ENCODE measurements at regions not wholly inside any gene's neighbourhood (a gene's known extent, or its start where the extent isn't known, plus 50 kb on each side); places are given as distances from the start of the nearest gene placed in this dataset.

- ATAC-seq (no peak), DNase-seq (ENCODE audit: low read depth, low spot score) (no peak)
- POLR2A ChIA-PET: no interaction called here
- no peak overlapping the region for H3K4me3 ChIP-seq (replicated peaks in 1 of 2; ENCODE audit: low read depth in 1 of 2, low read length in 2 of 2)
- no peaks in the 10 kb centered on the region for H3K9me3 ChIP-seq (ENCODE audit: control insufficient read depth in 1 of 2, insufficient read depth in 1 of 2, low read depth in 1 of 2, low read length in 2 of 2)
- no peak overlapping the region for H3K4me2 ChIP-seq (ENCODE audit: low read length)
- H4K20me1 ChIP-seq (ENCODE audit: insufficient read depth): no peaks in the 10 kb centered on the region
- no peak overlapping the region for H3K27ac ChIP-seq (ENCODE audit: low read depth, low read length)
- H2AFZ ChIP-seq (ENCODE audit: low read depth, low read length, poor library complexity, severe bottlenecking): no peak overlapping the region
- CTCF ChIA-PET: no interaction called here
- H3K36me3 ChIP-seq (ENCODE audit: control insufficient read depth in 1 of 2, insufficient read depth in 2 of 2, low read length in 2 of 2): no peaks in the 10 kb centered on the region
- H3K27me3 ChIP-seq (ENCODE audit: insufficient read depth, low read length): no peaks in the 10 kb centered on the region
- no peak for TF ChIP-seq POLR2AphosphoS5 (IDR thresholded peaks at IDR 0.05; ENCODE audit: low read depth, low read length)
- no peak for TF ChIP-seq EGR1 (IDR thresholded peaks at IDR 0.05; ENCODE audit: low read depth)
- no peak for TF ChIP-seq YY1 (IDR thresholded peaks at IDR 0.05; ENCODE audit: extremely low read depth, insufficient replicate concordance, low read depth, low read length)
- no peak for TF ChIP-seq SRF (IDR thresholded peaks at IDR 0.05; ENCODE audit: low read depth)
- TF ChIP-seq CBX3 (IDR thresholded peaks at IDR 0.05; ENCODE audit: low read depth): no peak
- TF ChIP-seq JUND (IDR thresholded peaks at IDR 0.05): no peak
- TF ChIP-seq ELF1 (IDR thresholded peaks at IDR 0.05; ENCODE audit: borderline replicate concordance, low read depth): no peak
- no peak for TF ChIP-seq REST (IDR thresholded peaks at IDR 0.05; ENCODE audit: low read depth)
- TF ChIP-seq FOSL1 (IDR thresholded peaks at IDR 0.05; ENCODE audit: low read depth): no peak
- no peak for TF ChIP-seq ZNF274 (IDR thresholded peaks at IDR 0.05; ENCODE audit: low read depth, low read length)
- TF ChIP-seq CEBPB (IDR thresholded peaks at IDR 0.05; ENCODE audit: low read depth): no peak
- TF ChIP-seq ATF3 (IDR thresholded peaks at IDR 0.05): no peak
- no peak for TF ChIP-seq ZBTB33 (IDR thresholded peaks at IDR 0.05; ENCODE audit: extremely low read depth, insufficient replicate concordance, low read length)
- no peak for TF ChIP-seq SIN3A (IDR thresholded peaks at IDR 0.05; ENCODE audit: low read depth)
- TF ChIP-seq POLR2A (IDR thresholded peaks at IDR 0.05; ENCODE audit: borderline replicate concordance, extremely low read depth, insufficient read depth, insufficient read length): no peak
- TF ChIP-seq EZH2phosphoT487 (IDR thresholded peaks at IDR 0.05; ENCODE audit: borderline replicate concordance): no peak
- TF ChIP-seq MAX (IDR thresholded peaks at IDR 0.05): no peak
- no peaks in the 10 kb centered on the region for H3K9me2 ChIP-seq (ENCODE audit: insufficient read depth)
- no TSS peak for BruUV-seq (replicated peaks)
- intact Hi-C loops (cut with micrococcal nuclease): no loop called here
- H3K79me2 ChIP-seq (ENCODE audit: insufficient read depth, low read length): no peaks in the 10 kb centered on the region
- H3K9ac ChIP-seq (ENCODE audit: low read length): no peak overlapping the region
- RAD21 ChIA-PET (ENCODE audit: low non-redundant PET in 1 of 2, low total read pairs in 2 of 2, uncharacterized antibody in 2 of 2, unreplicated experiment in 2 of 2): no interaction called here
- no peaks in the 10 kb centered on the region for H3K4me1 ChIP-seq (ENCODE audit: control insufficient read depth in 1 of 2, insufficient read depth in 2 of 2, low read length in 2 of 2)
Observed at GRCh38 chr3:56940321-56940720, 120.1 kb upstream of the SPATA12 start.

Measured in HCT116 (cell line).